ENCODE measurements at regions not wholly inside any gene's neighbourhood (a gene's known extent, or its start where the extent isn't known, plus 50 kb on each side); places are given as distances from the start of the nearest gene placed in this dataset.
"Not testable (repeated sequence)": the region's sequence is repeated elsewhere in the genome, so short reads cannot be mapped to it uniquely, and the experiment has no call there.

DNA sequence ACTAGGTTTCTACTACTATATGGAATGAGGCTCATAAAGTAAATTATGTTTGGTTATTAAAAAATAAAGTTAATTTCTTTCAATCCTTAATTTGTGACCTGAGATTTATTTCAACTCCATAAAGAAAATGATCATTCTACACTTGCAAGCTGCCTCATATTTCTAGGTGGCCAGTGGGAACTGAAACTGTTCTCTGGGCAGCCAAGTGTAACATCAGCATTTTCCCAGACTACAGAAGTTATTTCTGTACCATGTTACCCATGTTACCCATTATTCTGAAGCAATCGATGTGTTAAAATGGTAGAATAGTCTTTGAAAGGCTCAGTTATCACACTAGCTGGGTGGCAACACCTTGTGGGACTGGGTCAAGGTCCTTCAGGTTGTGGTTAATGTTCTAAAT, 139.3 kb upstream of the FBXO11 start:
- no peak for DNase-seq

GRCh38 chr2:48048476-48049171, 142.3 kb upstream of the FBXO11 start:
- no peak for DNase-seq

DNA sequence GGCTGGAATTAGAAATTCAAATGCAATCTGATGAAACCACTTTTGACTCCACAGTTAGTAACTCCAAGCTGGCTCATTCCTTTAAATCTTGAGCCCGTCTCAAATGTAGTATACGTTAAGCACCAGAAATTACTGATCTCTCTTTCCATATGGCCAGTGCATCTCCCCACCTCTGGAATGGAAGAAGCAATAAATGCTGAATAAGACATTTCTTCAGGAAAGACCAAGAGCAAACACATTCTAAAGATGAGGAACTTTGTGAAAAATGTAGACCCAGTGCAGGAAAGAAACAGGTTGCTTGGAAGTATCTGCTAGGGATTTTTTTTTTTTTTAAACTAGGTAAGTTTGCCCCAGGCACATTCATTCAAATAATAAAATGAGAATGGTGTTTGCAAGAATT, 143.1 kb upstream of the FBXO11 start:
- DNase-seq = no peak

DNA sequence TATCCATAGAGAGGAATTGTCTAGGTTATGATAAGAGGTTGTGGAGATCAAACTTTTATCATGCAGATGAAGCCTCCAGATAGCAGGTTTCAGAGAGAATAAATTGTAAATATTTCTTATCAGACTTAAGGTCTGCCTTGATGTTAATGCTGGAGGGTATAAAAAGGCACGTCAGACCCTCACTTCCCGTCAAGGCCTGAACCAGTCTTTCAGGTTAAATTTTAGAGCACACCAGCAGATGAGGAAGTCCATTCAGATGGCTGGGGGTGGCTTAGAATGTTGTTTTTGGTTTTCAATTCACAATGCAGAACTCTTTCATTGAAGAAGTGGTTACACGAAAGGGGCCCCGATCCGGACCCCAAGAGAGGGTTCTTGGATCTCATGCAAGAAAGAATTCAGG, 144.4 kb upstream of the FBXO11 start:
- DNase-seq = no peak

GRCh38 chr2:48059975-48060374, 153.7 kb upstream of the FBXO11 start:
- no peak for DNase-seq

GRCh38 chr2:48061656-48062055, 155.4 kb upstream of the FBXO11 start:
- DNase-seq = not testable (repeated sequence)

- DNase-seq = no peak
These were observed 158.8 kb upstream of the FBXO11 start for GRCh38 chr2:48065096-48065495.

GRCh38 chr2:48066000-48066399, 159.7 kb upstream of the FBXO11 start:
- no peak for DNase-seq

- no peak for DNase-seq
These were observed 163.5 kb upstream of the FBXO11 start for GRCh38 chr2:48069769-48070168.

DNA sequence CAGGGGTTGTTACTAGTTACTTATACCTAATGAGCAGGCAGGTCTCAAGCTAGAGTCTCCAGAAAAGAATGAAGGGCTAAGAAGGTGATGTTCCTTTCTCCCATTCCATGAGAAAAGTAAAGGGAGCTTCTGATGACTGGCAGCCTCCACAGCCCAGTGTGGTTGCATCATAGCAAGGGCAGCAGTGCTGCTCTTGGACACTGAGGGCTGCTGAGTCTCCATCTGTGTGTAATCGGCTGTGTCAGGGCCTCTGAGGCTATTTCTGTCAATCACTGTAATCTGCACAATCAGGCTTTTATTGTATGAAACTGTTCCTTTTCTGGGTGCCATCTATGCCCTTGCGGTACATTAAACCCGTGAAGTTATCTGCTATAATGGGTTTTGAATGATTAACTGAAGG, 164.1 kb upstream of the FBXO11 start:
- no peak for DNase-seq

- DNase-seq = no peak
These were observed 166.3 kb upstream of the FBXO11 start for GRCh38 chr2:48072583-48072982.

DNA sequence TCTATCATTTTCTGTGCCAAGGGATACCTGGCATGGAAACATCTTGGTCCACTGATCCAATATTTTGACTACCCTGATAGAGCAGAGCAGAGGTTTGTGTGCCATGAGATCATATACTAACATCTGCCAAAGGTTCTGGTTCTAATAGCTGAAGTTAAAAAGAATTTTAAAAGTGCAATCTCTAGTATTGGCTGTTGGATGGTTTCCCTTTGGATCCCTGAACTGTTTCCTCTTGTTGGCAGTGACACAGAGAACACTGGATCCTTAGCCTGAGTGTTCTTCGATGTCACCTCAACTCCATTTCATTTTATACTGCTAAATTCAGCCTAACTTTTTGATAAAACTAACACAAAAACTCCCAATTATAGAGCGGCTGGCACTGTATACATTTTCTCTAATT, 169.3 kb upstream of the FBXO11 start:
- no peak for DNase-seq

GRCh38 chr2:48080534-48081316, 174.4 kb upstream of the FBXO11 start:
- DNase-seq = peak; percentile 14

DNA sequence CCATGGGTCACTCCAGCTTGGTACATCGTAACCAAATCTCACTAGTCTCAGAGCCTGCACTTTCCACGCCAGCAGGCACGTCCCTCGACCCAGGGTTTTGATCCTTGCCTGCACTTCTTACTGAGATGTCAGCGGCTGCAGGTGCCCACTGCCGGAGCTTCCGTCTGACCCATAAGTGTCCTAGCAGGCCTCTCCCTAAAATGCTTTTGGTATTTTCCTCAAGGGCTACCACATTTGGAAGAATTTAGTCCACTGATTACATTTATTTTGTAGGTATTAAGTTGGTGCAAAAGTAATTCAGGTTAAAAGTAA, 175.0 kb upstream of the FBXO11 start:
- no peak for DNase-seq

- DNase-seq = no peak
These were observed 179.6 kb upstream of the FBXO11 start for GRCh38 chr2:48085888-48086287.

DNA sequence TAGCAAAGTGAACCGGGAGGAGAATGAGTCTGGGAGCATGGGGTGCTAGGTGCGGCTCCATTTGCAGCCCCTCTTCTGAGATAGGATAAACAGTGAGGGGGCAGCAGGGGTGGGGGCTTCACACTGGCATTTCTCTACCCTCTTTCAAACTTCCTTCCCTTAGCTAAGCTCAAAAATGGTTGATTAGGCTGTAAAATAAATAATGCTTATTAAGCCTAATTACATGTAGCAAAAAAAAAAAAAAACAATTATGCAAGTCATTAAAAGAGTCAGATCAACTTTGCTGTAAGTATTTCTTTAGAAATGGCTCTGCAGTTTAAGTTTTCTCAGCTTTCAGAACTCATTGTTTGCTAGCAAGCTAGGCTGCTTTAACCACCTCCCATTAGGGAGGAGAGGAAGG, 182.7 kb upstream of the FBXO11 start:
- DNase-seq = no peak

GRCh38 chr2:48089644-48090043, 183.3 kb upstream of the FBXO11 start:
- DNase-seq = no peak

DNA sequence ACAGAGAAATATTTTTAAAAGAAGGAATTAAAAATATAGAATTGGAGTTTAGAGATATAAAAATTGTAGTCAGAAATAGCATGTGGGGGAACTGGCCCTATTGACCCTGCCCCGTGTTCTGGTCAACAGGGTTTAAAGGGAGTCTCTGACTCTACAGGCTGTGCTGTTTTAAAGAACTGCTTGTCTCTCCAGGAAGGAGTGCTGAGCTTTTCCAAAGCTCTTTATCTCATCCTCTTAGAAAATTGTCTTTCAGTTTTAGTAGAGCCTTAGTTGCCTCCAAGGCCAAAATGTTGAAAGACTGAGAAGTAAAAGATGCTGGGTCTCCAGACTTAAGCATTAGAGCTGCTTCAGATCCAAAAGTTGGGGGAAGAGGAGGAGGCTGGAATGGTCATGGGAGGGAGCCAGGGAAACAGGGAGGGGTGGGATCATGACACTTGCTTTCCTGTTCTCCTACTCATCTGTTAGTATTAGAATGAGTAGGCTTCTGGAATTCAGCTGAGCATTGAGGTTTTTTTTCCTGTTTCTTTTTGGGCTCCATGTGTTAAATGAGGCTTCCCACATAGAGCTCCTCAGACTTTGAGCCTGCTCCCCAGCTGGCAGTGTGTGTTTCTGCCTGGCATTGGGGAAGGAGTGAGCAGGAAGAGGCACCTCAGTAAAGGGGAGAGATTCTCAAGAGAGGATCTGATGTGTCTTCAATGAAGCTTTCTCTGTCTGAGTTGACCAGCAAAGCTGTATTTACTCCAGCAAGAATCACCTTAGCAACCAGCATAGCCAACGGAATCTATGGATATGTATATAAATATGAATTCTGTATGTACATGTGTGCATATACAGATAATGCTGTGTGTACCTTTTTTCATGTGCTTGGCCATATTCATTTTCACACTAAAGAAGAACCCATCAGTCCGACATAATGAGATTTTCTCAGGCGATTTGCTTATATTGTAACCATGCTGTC, 186.8 kb upstream of the FBXO11 start:
- no peak for DNase-seq

DNA sequence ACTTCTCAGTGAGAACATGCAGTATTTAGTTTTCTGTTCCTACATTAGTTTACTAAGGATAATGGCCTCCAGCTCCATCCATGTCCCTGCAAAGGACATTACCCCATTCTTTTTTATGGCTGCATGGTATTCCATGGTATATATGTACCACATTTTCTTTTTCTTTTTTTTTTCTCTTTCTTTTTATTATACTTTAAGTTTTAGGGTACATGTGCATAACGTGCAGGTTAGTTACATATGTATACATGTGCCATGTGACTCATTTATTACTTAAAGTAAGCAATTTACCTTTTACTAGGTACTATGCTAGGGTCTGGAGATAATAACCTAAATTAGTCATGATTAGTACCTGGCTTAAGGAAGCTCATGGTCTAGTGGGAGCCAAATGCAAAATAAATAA, 190.5 kb upstream of the FBXO11 start:
- not testable (repeated sequence) for DNase-seq

DNA sequence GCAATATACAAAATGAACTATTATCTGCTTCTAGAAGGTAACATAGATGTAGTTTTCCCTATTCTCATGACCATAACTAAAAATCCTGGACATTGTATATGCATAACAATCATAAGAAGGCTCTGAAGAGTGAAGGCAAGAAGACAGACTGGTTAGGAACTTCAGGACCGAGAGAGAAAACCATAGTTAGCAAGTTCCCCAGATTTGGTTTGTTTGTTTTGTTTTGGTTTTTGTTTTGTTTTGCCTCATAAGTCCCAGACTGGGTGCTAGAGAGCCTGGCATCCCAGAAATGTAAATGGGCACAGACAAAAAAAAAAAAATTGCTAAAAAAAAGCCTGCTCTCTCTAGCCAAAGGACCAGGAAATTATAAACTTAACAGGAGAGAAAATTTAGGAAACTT, 192.2 kb upstream of the FBXO11 start:
- no peak for DNase-seq

DNA sequence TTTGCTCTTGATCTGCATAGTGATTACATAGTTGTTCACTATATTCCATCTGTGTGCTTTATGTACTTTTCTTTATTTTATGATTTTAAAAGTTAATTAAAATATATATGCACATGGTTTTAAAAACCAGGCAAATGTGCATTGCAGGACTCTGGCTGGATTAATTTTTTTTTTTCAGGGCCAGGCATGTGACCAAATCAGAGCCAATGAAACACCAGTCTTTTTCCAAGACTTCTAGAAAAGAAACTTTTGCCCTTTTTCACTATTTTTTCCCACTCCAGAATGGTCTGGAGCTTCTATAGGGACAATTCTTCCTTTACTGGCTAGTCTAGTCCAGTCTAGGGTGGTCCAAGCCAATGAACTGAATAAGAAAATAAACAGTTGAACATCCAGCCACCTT, 198.1 kb upstream of the FBXO11 start:
- no peak for DNase-seq

- no peak for DNase-seq
These were observed 199.6 kb upstream of the FBXO11 start for GRCh38 chr2:48105848-48106247.

DNA sequence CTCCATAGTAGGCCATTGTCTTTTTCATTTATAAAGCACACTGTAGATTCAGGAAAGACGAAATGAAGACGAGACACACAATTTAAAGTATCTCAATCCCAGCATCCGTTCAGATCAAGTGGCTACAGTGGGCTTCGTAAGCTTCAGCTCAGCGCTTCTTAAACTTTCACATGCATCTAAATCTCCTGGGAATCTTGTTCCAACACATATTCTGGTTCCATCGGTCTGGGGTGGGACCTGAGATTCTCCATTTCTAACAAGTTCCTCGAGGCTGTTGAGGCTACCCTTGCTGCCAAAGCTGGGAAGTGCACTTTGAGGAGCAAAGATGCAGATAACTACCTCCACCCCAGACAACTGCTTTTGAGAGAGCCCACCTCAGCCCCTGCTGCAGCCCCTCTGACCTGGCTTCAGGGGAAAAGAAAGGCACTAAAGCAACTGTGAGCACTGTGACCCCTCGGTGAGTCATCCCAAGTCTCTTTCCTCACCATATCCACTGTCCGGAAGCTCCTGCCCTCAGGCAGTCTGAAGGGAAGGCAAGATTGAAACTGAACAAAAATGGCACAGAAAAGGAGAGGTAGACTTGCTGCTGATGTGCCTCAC, 201.1 kb upstream of the FBXO11 start:
- no peak for DNase-seq

Measured in occipital lobe (tissue), 1 donor.